HepG2 (cell line): ENCODE measurements at regions not wholly inside any gene's neighbourhood (a gene's known extent, or its start where the extent isn't known, plus 50 kb on each side); places are given as distances from the start of the nearest gene placed in this dataset.

Experiments
- ATAC-seq: fragments of 200-7000 bp; cut with Tn5 transposase; 3 replicates; pipeline ENCODE4 v1.9.1; 2020; ENCODE audit warnings: mild to moderate bottlenecking, moderate library complexity
- BruUV-seq: library from RNA; stranded (reverse); fragments of 400-500 nt; replicated peaks from 2 replicates; lab custom pipeline; 2021; lab: Mats Ljungman, UMichigan
- CTCF ChIA-PET: fragments of 300-600 bp; formaldehyde crosslinking; extraction: SDS; loops from one replicate; lab custom pipeline; 2021; ENCODE audit warnings: low total read pairs, inconsistent platforms, low intra/inter-chr PET ratio; lab: Yijun Ruan, JAX
- POLR2A ChIA-PET: fragments of 350-600 bp; sonication (Branson Sonifier 250); formaldehyde crosslinking; loops from one replicate; lab custom pipeline; 2020; ENCODE audit warnings: antibody characterized with exemption, inconsistent platforms; lab: Yijun Ruan, JAX
- DNase-seq: peaks from one replicate; pipeline ENCODE4 v3.0.0-alpha.2; 2015; ENCODE audit warnings: low spot score
- FAIRE-seq: peaks from 3 replicates; lab custom pipeline; 2011; peaks lifted over from hg19 to GRCh38; lab: Jason Lieb, UNC
- H2AFZ ChIP-seq: one replicate; pipeline ENCODE4 v1.6.1; 2011; ENCODE audit warnings: low read length, inconsistent platforms
- H3K27ac ChIP-seq: fragments of 300-600 bp; 3 replicates; pipeline ENCODE4 v1.8.0; 2011; ENCODE audit warnings: mixed run types, mild to moderate bottlenecking, mixed read lengths, low read length, inconsistent platforms; ENCODE audit not compliant: insufficient read depth; ENCODE audit errors: extremely low read length
- H3K27me3 ChIP-seq, 2 experiments: fragments of 200-600 bp in 1 of 2; 2 replicates in 1 of 2; 3 replicates in 1 of 2; pipeline versions ENCODE4 v1.6.0 to v1.8.0; 2011; ENCODE audit warnings: low read length in 2 of 2, mild to moderate bottlenecking in 2 of 2, moderate library complexity in 2 of 2, inconsistent platforms in 1 of 2; ENCODE audit not compliant: insufficient read depth in 2 of 2, control insufficient read depth in 1 of 2
- H3K36me3 ChIP-seq, 2 experiments: fragments of 200-600 bp in 1 of 2; replicated peaks in 1 of 2; 2 replicates in 1 of 2; 3 replicates in 1 of 2; pipeline versions ENCODE4 v1.5.1 to v1.8.0; 2011; ENCODE audit warnings: low read length in 2 of 2, inconsistent platforms in 1 of 2; ENCODE audit not compliant: insufficient read depth in 2 of 2, control insufficient read depth in 1 of 2
- H3K4me1 ChIP-seq: 2 replicates; pipeline ENCODE4 v1.5.1; 2012; ENCODE audit warnings: low read length, inconsistent platforms; ENCODE audit not compliant: insufficient read depth
- H3K4me2 ChIP-seq: 2 replicates; pipeline ENCODE4 v1.6.0; 2011; ENCODE audit warnings: low read depth, low read length, inconsistent platforms
- H3K4me3 ChIP-seq, 3 experiments: fragments of 200-600 bp in 1 of 3; sonication (generic), shearing (Covaris generic) in 1 of 3; replicated peaks in 1 of 3; 2 replicates each; pipeline ENCODE4 v1.5.1; 2011 to 2016; ENCODE audit warnings: low read length in 3 of 3, inconsistent platforms in 2 of 3, low read depth in 2 of 3, mild to moderate bottlenecking in 2 of 3, control low read depth in 1 of 3, mixed read lengths in 1 of 3; ENCODE audit not compliant: insufficient read depth in 1 of 3
- H3K79me2 ChIP-seq: one replicate; pipeline ENCODE4 v1.6.1; 2011; ENCODE audit warnings: low read length, inconsistent platforms; ENCODE audit not compliant: insufficient read depth
- H3K9ac ChIP-seq: 2 replicates; pipeline ENCODE4 v1.6.0; 2011; ENCODE audit warnings: mild to moderate bottlenecking, low read depth, low read length, inconsistent platforms; ENCODE audit not compliant: insufficient read depth
- H3K9me3 ChIP-seq: 2 replicates; pipeline ENCODE4 v1.5.1; 2012; ENCODE audit warnings: mild to moderate bottlenecking, low read length
- H4K20me1 ChIP-seq: 2 replicates; pipeline ENCODE4 v1.6.0; 2011; ENCODE audit warnings: inconsistent platforms, mild to moderate bottlenecking, low read length, moderate library complexity; ENCODE audit not compliant: insufficient read depth
- GPN1 ChIP-seq: sonication (generic); formaldehyde crosslinking; IDR thresholded peaks from 2 replicates; pipeline ENCODE4 v1.5.1; 2020; ENCODE audit warnings: missing genetic modification reagents, borderline replicate concordance
- MAF1 ChIP-seq: sonication (generic); formaldehyde crosslinking; IDR thresholded peaks from 2 replicates; pipeline ENCODE4 v1.5.0; 2020; ENCODE audit warnings: missing genetic modification reagents, borderline replicate concordance
- PREB ChIP-seq: sonication (generic); formaldehyde crosslinking; IDR thresholded peaks from 2 replicates; pipeline ENCODE4 v1.4.0; 2020; ENCODE audit warnings: missing genetic modification reagents
- ZNF432 ChIP-seq: sonication (generic); formaldehyde crosslinking; IDR thresholded peaks from 2 replicates; pipeline ENCODE4 v1.5.0; 2020; ENCODE audit warnings: missing genetic modification reagents, mild to moderate bottlenecking, borderline replicate concordance
- ZNF629 ChIP-seq: sonication (generic); formaldehyde crosslinking; conservative IDR thresholded peaks from 2 replicates; pipeline ENCODE4 v1.5.0; 2020; ENCODE audit warnings: missing genetic modification reagents
- ZSCAN5A ChIP-seq: sonication (generic); formaldehyde crosslinking; IDR thresholded peaks from 2 replicates; pipeline ENCODE4 v1.8.0; 2022; ENCODE audit warnings: mild to moderate bottlenecking, missing genetic modification reagents, borderline replicate concordance
- WGBS: methylation state at CpG from one replicate; pipeline ENCODE4 v1.1.6; 2017; ENCODE audit warnings: low lambda C conversion rate; 5-methylcytosine and 5-hydroxymethylcytosine counted together
- in situ Hi-C: cut with HindIII; loops from 2 replicates; pipeline ENCODE4 v1.10.0; 2017; ENCODE audit warnings: low pct_unique_long_range_greater_than_20kb; ENCODE audit not compliant: extremely low pct_ligation_motif_present
- intact Hi-C: fragments of 100-400 bp; cut with micrococcal nuclease; formaldehyde crosslinking; loops from one replicate; pipeline ENCODE4 v1.10.0; 2022; ENCODE audit not compliant: unreplicated experiment

GRCh38 chr4:1490654-1491327 is 84.5 kb upstream of the NKX1-1 start (continued):
- TF ChIP-seq ZSCAN5A: no peak
- TF ChIP-seq MAF1 (CRISPR knock-in tag): no peak
- TF ChIP-seq PREB (CRISPR knock-in tag): no peak
- TF ChIP-seq GPN1 (CRISPR knock-in tag): no peak

- no peak overlapping the region for H2AFZ ChIP-seq
- H3K27ac ChIP-seq: no peak overlapping the region
- peaks cover 15% of the 10 kb centered on the region for H3K9me3 ChIP-seq
- no peak overlapping the region for H3K4me3 ChIP-seq
- DNase-seq (no peak), ATAC-seq (no peak), FAIRE-seq (no peak)
- H3K4me2 ChIP-seq: no peak overlapping the region
- TF ChIP-seq ZNF629 (CRISPR knock-in tag) (peak; percentile 69), ZNF432 (CRISPR knock-in tag) (no peak)
- H3K79me2 ChIP-seq: no peaks in the 10 kb centered on the region
- H3K27me3 ChIP-seq: peaks cover 17 to 63% of the 10 kb centered on the region in 2 experiments
- ChIA-PET POLR2A (no interaction called here), CTCF (no interaction called here)
- no peak overlapping the region for H3K9ac ChIP-seq
- BruUV-seq: no TSS peak
- no peaks in the 10 kb centered on the region for H3K36me3 ChIP-seq
- in situ Hi-C loops: no loop called here
- no peaks in the 10 kb centered on the region for H3K4me1 ChIP-seq
- WGBS: 57% methylated on average over 17 of the region's 32 CpGs
- intact Hi-C loops: no loop called here
- H4K20me1 ChIP-seq: no peaks in the 10 kb centered on the region
These were observed 83.9 kb upstream of the NKX1-1 start for GRCh38 chr4:1490011-1490653.
